HepG2 (cell line): ENCODE measurements at regions not wholly inside any gene's neighbourhood (a gene's known extent, or its start where the extent isn't known, plus 50 kb on each side); places are given as distances from the start of the nearest gene placed in this dataset.

ENCODE experiments used
- ATAC-seq: fragments of 200-7000 bp; cut with Tn5 transposase; 3 replicates; pipeline ENCODE4 v1.9.1; 2020; ENCODE audit warnings: mild to moderate bottlenecking, moderate library complexity
- BruUV-seq: library from RNA; stranded (reverse); fragments of 400-500 nt; replicated peaks from 2 replicates; lab custom pipeline; 2021; lab: Mats Ljungman, UMichigan
- CTCF ChIA-PET: fragments of 300-600 bp; formaldehyde crosslinking; extraction: SDS; loops from one replicate; lab custom pipeline; 2021; ENCODE audit warnings: low total read pairs, inconsistent platforms, low intra/inter-chr PET ratio; lab: Yijun Ruan, JAX
- POLR2A ChIA-PET: fragments of 350-600 bp; sonication (Branson Sonifier 250); formaldehyde crosslinking; loops from one replicate; lab custom pipeline; 2020; ENCODE audit warnings: antibody characterized with exemption, inconsistent platforms; lab: Yijun Ruan, JAX
- DNase-seq: peaks from one replicate; pipeline ENCODE4 v3.0.0-alpha.2; 2015; ENCODE audit warnings: low spot score
- FAIRE-seq: peaks from 3 replicates; lab custom pipeline; 2011; peaks lifted over from hg19 to GRCh38; lab: Jason Lieb, UNC
- H2AFZ ChIP-seq: one replicate; pipeline ENCODE4 v1.6.1; 2011; ENCODE audit warnings: low read length, inconsistent platforms
- H3K27ac ChIP-seq: fragments of 300-600 bp; 3 replicates; pipeline ENCODE4 v1.8.0; 2011; ENCODE audit warnings: mixed run types, mild to moderate bottlenecking, mixed read lengths, low read length, inconsistent platforms; ENCODE audit not compliant: insufficient read depth; ENCODE audit errors: extremely low read length
- H3K27me3 ChIP-seq, 2 experiments: fragments of 200-600 bp in 1 of 2; 2 replicates in 1 of 2; 3 replicates in 1 of 2; pipeline versions ENCODE4 v1.6.0 to v1.8.0; 2011; ENCODE audit warnings: low read length in 2 of 2, mild to moderate bottlenecking in 2 of 2, moderate library complexity in 2 of 2, inconsistent platforms in 1 of 2; ENCODE audit not compliant: insufficient read depth in 2 of 2, control insufficient read depth in 1 of 2
- H3K36me3 ChIP-seq, 2 experiments: fragments of 200-600 bp in 1 of 2; replicated peaks in 1 of 2; 2 replicates in 1 of 2; 3 replicates in 1 of 2; pipeline versions ENCODE4 v1.5.1 to v1.8.0; 2011; ENCODE audit warnings: low read length in 2 of 2, inconsistent platforms in 1 of 2; ENCODE audit not compliant: insufficient read depth in 2 of 2, control insufficient read depth in 1 of 2
- H3K4me1 ChIP-seq: 2 replicates; pipeline ENCODE4 v1.5.1; 2012; ENCODE audit warnings: low read length, inconsistent platforms; ENCODE audit not compliant: insufficient read depth
- H3K4me2 ChIP-seq: 2 replicates; pipeline ENCODE4 v1.6.0; 2011; ENCODE audit warnings: low read depth, low read length, inconsistent platforms
- H3K4me3 ChIP-seq, 3 experiments: fragments of 200-600 bp in 1 of 3; sonication (generic), shearing (Covaris generic) in 1 of 3; replicated peaks in 1 of 3; 2 replicates each; pipeline ENCODE4 v1.5.1; 2011 to 2016; ENCODE audit warnings: low read length in 3 of 3, inconsistent platforms in 2 of 3, low read depth in 2 of 3, mild to moderate bottlenecking in 2 of 3, control low read depth in 1 of 3, mixed read lengths in 1 of 3; ENCODE audit not compliant: insufficient read depth in 1 of 3
- H3K79me2 ChIP-seq: one replicate; pipeline ENCODE4 v1.6.1; 2011; ENCODE audit warnings: low read length, inconsistent platforms; ENCODE audit not compliant: insufficient read depth
- H3K9ac ChIP-seq: 2 replicates; pipeline ENCODE4 v1.6.0; 2011; ENCODE audit warnings: mild to moderate bottlenecking, low read depth, low read length, inconsistent platforms; ENCODE audit not compliant: insufficient read depth
- H3K9me3 ChIP-seq: 2 replicates; pipeline ENCODE4 v1.5.1; 2012; ENCODE audit warnings: mild to moderate bottlenecking, low read length
- H4K20me1 ChIP-seq: 2 replicates; pipeline ENCODE4 v1.6.0; 2011; ENCODE audit warnings: inconsistent platforms, mild to moderate bottlenecking, low read length, moderate library complexity; ENCODE audit not compliant: insufficient read depth
- CERS6 ChIP-seq: sonication (generic); formaldehyde crosslinking; IDR thresholded peaks from 2 replicates; pipeline ENCODE4 v1.5.0; 2020; ENCODE audit warnings: missing genetic modification reagents
- E2F1 ChIP-seq: sonication (generic); formaldehyde crosslinking; IDR thresholded peaks from 2 replicates; pipeline ENCODE4 v1.5.0; 2020; ENCODE audit warnings: missing genetic modification reagents
- HOXD1 ChIP-seq: sonication (generic); formaldehyde crosslinking; IDR thresholded peaks from 2 replicates; pipeline ENCODE4 v1.5.0; 2020; ENCODE audit warnings: missing genetic modification reagents
- MLX ChIP-seq: IDR thresholded peaks from 2 replicates; pipeline ENCODE4 v1.6.1; 2016
- NFE2L1 ChIP-seq: sonication (generic); formaldehyde crosslinking; IDR thresholded peaks from 2 replicates; pipeline ENCODE4 v1.4.0; 2020; ENCODE audit warnings: missing genetic modification reagents, mild to moderate bottlenecking, borderline replicate concordance
- PCBP1 ChIP-seq: fragments of 200-400 bp; formaldehyde crosslinking; IDR thresholded peaks from 2 replicates; pipeline ENCODE4 v1.6.1; 2017; ENCODE audit warnings: mild to moderate bottlenecking, low read depth, low read length, borderline replicate concordance
- PHB2 ChIP-seq: fragments of 450-650 bp; IDR thresholded peaks from 2 replicates; pipeline ENCODE4 v1.6.1; 2018; ENCODE audit not compliant: partially characterized antibody
- PHF8 ChIP-seq: sonication (generic); formaldehyde crosslinking; IDR thresholded peaks from 2 replicates; pipeline ENCODE4 v1.5.0; 2020; ENCODE audit warnings: missing genetic modification reagents
- SMARCE1 ChIP-seq: fragments of 450-650 bp; IDR thresholded peaks from 2 replicates; pipeline ENCODE4 v1.6.1; 2017; ENCODE audit warnings: borderline replicate concordance
- TFAP4 ChIP-seq: sonication (generic); IDR thresholded peaks from 2 replicates; pipeline ENCODE4 v1.6.1; 2016; ENCODE audit warnings: low read depth, borderline replicate concordance
- THYN1 ChIP-seq: sonication (generic); formaldehyde crosslinking; IDR thresholded peaks from 2 replicates; pipeline ENCODE4 v1.8.1; 2023; ENCODE audit warnings: low read depth, mild to moderate bottlenecking, moderate library complexity, missing genetic modification reagents, borderline replicate concordance
- ZMYM2 ChIP-seq: sonication (generic); formaldehyde crosslinking; IDR thresholded peaks from 2 replicates; pipeline ENCODE4 v1.8.0; 2022; ENCODE audit warnings: mild to moderate bottlenecking, missing genetic modification reagents
- ZNF720 ChIP-seq: sonication (generic); formaldehyde crosslinking; IDR thresholded peaks from 2 replicates; pipeline ENCODE4 v1.4.0; 2020; ENCODE audit warnings: missing genetic modification reagents
- ZSCAN21 ChIP-seq: sonication (generic); formaldehyde crosslinking; IDR thresholded peaks from 2 replicates; pipeline ENCODE4 v1.8.0; 2022; ENCODE audit warnings: mild to moderate bottlenecking, missing genetic modification reagents, moderate library complexity, borderline replicate concordance
- WGBS: methylation state at CpG from one replicate; pipeline ENCODE4 v1.1.6; 2017; ENCODE audit warnings: low lambda C conversion rate; 5-methylcytosine and 5-hydroxymethylcytosine counted together
- in situ Hi-C: cut with HindIII; loops from 2 replicates; pipeline ENCODE4 v1.10.0; 2017; ENCODE audit warnings: low pct_unique_long_range_greater_than_20kb; ENCODE audit not compliant: extremely low pct_ligation_motif_present
- intact Hi-C: fragments of 100-400 bp; cut with micrococcal nuclease; formaldehyde crosslinking; loops from one replicate; pipeline ENCODE4 v1.10.0; 2022; ENCODE audit not compliant: unreplicated experiment

GRCh38 chr5:106258591-106259125, 1412.1 kb downstream of the EFNA5 start:
- H3K27ac ChIP-seq = no peak overlapping the region
- CTCF ChIA-PET = no interaction called here

More at GRCh38 chr5:106258591-106259125, 1412.1 kb downstream of the EFNA5 start:
- Histone ChIP-seq H3K27me3 (no peaks in the 10 kb centered on the region), H2AFZ (no peak overlapping the region), H3K4me1 (no peaks in the 10 kb centered on the region), H3K9me3 (no peaks in the 10 kb centered on the region), H3K4me3 (no peak overlapping the region), H4K20me1 (no peaks in the 10 kb centered on the region), H3K36me3 (no peaks in the 10 kb centered on the region), H3K4me2 (no peak overlapping the region), H3K9ac (no peak overlapping the region), H3K79me2 (no peaks in the 10 kb centered on the region)
- BruUV-seq = no TSS peak
- POLR2A ChIA-PET = no interaction called here
- 1% methylated on average over 3 of the region's 3 CpGs for WGBS
- intact Hi-C loops (no loop called here), in situ Hi-C loops (no loop called here)
- FAIRE-seq (no peak), ATAC-seq (no peak), DNase-seq (no peak)
- TF ChIP-seq MLX (no peak), PHF8 (no peak), ZSCAN21 (no peak), THYN1 (CRISPR knock-in tag) (no peak), TFAP4 (no peak), HOXD1 (CRISPR knock-in tag) (no peak), CERS6 (no peak), PCBP1 (no peak), ZNF720 (CRISPR knock-in tag) (no peak), SMARCE1 (no peak), PHB2 (no peak), E2F1 (CRISPR knock-in tag) (no peak), ZMYM2 (CRISPR knock-in tag) (no peak), NFE2L1 (CRISPR knock-in tag) (no peak)
